22Rv1 (cell line): ENCODE measurements at regions not wholly inside any gene's neighbourhood (a gene's known extent, or its start where the extent isn't known, plus 50 kb on each side); places are given as distances from the start of the nearest gene placed in this dataset.

Source experiments
- H3K27ac ChIP-seq: fragments of 450-650 bp; 2 replicates; pipeline ENCODE4 v1.5.1; 2017
- CTCF ChIP-seq: fragments of 450-650 bp; IDR thresholded peaks from 2 replicates; pipeline ENCODE4 v1.5.1; 2017; ENCODE audit warnings: mild to moderate bottlenecking
- ZFX ChIP-seq: fragments of 450-650 bp; IDR thresholded peaks from 2 replicates; pipeline ENCODE4 v1.6.1; 2017; ENCODE audit warnings: antibody characterized with exemption, borderline replicate concordance

DNA sequence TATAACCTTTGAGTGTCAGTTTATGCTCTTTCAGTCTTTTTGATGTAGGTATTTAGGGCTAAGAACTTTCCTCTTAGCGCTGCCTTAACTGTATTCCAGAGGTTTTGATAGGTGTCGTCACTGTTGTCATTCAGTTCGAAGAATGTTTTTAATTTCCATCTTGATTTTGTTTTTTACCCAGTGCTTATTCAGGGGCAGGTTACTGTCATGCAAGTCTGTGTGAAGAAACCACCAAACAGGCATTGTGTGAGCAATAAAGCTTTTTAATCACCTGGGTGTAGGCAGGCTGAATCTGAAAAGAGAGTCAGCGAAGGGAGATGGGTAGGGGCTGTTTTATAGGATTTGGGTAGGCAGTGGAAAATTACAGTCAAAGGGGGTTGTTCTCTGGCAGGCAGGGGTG lies 142.0 kb upstream of the USP9Y start:
- H3K27ac ChIP-seq: no peak overlapping the region
- no peak for TF ChIP-seq ZFX
- no peak for TF ChIP-seq CTCF

- H3K27ac ChIP-seq: no peak overlapping the region
- TF ChIP-seq ZFX (no peak), CTCF (no peak)
These were observed 124.8 kb upstream of the USP9Y start for GRCh38 chrY:12576278-12576677.

DNA sequence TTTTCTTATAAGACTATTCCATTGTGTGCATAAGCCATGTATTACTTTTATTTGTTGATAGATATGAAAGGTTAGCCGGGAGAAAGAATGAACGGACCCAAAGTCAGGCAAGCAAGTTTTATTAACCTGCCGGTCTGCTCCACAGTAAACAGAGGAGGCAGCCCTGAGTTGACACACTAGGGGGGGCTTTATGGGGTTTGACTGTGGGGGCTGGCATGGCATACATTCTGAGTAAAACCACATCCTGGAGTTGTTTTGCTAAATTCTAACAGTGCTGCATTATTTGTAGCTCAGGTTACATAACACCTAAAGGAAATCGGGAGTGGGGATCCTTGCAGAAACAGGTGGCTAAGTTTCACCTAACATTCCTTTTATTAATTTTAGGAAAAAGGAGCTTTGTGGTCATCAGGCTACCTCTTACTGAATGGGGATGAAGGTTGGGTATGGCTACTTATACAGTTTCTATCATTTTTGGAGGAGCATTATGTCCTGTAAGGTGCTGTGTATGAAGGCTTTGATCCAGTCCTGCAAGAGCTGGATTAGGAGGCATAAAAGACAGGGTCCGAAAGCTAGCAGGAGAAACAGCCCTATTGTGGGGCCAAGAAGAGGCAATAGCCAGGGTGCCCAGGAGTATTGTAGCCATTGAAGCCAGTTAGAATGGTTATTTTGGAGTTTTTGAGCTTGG lies 107.4 kb upstream of the USP9Y start:
- H3K27ac ChIP-seq: no peak overlapping the region
- TF ChIP-seq CTCF: no peak
- TF ChIP-seq ZFX: no peak

- TF ChIP-seq ZFX (no peak), CTCF (no peak)
These were observed 102.2 kb upstream of the USP9Y start for GRCh38 chrY:12598783-12599182.

DNA sequence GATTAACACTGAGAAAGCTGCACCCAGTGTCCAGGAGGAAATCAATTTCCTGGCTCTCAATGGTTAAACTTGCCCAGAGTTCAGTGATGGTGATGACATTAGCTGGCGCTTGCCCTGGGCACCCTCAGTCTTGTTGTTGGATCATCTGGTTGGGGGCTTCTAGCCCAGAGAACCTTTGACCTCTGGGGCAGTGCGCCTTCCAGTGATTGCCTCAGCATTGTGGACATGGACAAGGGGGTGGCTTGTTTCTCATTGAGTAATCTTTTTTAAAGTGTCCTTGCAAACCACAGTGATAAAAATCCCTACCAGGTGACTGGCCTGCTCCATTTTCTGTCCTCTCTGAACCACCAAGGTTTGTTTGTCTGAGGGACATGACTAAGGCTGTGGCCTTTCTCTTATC lies 95.6 kb upstream of the USP9Y start:
- TF ChIP-seq CTCF: no peak
- no peak overlapping the region for H3K27ac ChIP-seq

More at GRCh38 chrY:12598783-12599182, 102.2 kb upstream of the USP9Y start:
- no peak overlapping the region for H3K27ac ChIP-seq

- no peak overlapping the region for H3K27ac ChIP-seq
- no peak for TF ChIP-seq ZFX
- TF ChIP-seq CTCF: no peak
These were observed 90.2 kb upstream of the USP9Y start for GRCh38 chrY:12610861-12611260.

GRCh38 chrY:12615733-12616446 lies 85.1 kb upstream of the USP9Y start:
- no peak overlapping the region for H3K27ac ChIP-seq
- TF ChIP-seq ZFX (no peak), CTCF (no peak)
